Fibroblast of the aortic adventitia (primary cell): ENCODE measurements at regions not wholly inside any gene's neighbourhood (a gene's known extent, or its start where the extent isn't known, plus 50 kb on each side); places are given as distances from the start of the nearest gene placed in this dataset.

Experiments
- DNase-seq: peaks from one replicate; pipeline ENCODE4 v3.0.0-alpha.2; 2010; ENCODE audit warnings: low read depth
- H3K4me3 ChIP-seq: 2 replicates; pipeline ENCODE4 v1.5.1; 2011; ENCODE audit warnings: low read depth, mild to moderate bottlenecking, control low read depth, low read length, moderate library complexity
- TF ChIP-seq, protein P1 (sequence below): IDR thresholded peaks from 2 replicates; pipeline ENCODE4 v1.5.1; 2011; ENCODE audit warnings: mild to moderate bottlenecking, low read length, control low read depth, inconsistent platforms; ENCODE audit not compliant: insufficient read depth

DNA sequence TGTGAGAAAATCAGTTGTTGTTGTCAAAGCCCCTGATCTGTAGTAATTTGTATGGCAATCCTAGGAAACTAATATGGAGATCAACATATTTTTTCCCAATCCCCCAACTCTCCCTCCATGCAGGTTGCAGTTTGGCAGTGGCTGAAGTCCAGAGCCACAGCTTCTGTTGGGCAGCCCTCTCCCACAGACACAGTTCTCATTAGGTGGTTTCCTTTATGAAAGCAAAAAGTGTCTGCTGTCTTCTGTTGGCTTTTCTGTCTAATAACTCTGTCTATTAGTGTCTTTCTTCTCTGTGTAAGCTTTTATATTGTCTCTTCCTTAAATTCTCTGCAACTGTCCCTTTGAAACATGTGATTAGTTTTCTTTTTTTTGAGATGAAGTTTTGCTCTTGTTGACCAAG lies 914.3 kb upstream of the NCAM2 start:
- H3K4me3 ChIP-seq, result no peak overlapping the region
- no peak for DNase-seq
- TF ChIP-seq, protein P1, sequence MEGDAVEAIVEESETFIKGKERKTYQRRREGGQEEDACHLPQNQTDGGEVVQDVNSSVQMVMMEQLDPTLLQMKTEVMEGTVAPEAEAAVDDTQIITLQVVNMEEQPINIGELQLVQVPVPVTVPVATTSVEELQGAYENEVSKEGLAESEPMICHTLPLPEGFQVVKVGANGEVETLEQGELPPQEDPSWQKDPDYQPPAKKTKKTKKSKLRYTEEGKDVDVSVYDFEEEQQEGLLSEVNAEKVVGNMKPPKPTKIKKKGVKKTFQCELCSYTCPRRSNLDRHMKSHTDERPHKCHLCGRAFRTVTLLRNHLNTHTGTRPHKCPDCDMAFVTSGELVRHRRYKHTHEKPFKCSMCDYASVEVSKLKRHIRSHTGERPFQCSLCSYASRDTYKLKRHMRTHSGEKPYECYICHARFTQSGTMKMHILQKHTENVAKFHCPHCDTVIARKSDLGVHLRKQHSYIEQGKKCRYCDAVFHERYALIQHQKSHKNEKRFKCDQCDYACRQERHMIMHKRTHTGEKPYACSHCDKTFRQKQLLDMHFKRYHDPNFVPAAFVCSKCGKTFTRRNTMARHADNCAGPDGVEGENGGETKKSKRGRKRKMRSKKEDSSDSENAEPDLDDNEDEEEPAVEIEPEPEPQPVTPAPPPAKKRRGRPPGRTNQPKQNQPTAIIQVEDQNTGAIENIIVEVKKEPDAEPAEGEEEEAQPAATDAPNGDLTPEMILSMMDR, result no peak

DNA sequence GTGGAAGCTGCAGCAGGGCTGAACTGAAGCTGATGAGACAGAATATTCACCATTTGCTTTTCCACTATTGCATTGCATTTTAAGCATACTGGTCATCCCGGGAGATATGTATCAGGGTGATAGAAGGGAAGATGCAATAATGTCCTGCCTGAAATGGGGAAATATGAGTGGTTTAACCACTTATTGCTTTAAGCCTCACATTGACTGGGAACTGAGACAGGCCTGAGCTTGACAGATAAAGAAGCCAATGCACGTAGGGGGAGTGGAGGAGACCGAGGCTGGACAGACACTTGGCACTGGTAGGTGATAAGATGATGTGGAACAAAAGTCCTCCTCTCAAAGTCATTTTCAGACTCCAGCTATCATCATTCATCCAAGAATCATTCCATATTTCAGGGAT lies 911.7 kb upstream of the NCAM2 start:
- TF ChIP-seq, protein P1, result no peak
- no peak overlapping the region for H3K4me3 ChIP-seq
- no peak for DNase-seq

DNA sequence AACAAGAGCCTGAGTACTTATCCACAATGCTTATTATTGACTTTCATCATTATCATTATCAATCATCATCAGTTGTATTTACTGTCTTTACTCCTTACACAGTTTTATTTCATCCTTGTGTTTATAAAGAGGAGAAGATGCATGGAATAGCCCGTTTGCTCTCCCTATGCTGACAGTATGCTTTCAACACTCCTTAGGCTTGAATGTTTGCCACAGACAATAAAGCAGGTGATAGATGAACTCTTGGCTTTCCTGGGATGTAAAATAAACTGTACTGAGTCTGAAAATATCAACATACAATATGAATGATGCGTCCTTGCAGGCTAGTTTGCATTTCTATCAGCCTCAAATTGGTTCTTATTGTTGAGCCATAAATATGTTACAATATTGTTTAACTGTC lies 891.8 kb upstream of the NCAM2 start:
- no peak for DNase-seq
- no peak overlapping the region for H3K4me3 ChIP-seq
- TF ChIP-seq, protein P1, result no peak

DNA sequence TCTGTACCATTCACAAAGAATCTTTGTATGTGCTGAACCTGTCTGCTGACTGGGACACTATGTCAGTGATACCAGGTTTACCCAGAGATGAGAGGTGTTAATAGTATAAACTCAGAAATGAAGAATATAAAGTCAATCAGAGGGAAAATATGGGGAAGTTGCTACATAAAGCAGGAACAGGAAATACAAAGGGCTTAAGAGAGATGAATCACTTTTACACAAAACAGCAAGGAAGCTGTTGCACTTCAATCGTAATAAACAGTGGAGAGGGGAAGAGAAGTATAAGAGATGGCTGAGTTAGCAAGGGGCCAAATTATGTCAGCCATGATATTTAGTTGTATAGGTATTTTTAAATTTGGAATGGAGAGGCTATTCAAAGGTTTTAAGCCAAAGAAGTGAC lies 890.2 kb upstream of the NCAM2 start:
- DNase-seq, result no peak
- no peak overlapping the region for H3K4me3 ChIP-seq
- TF ChIP-seq, protein P1, result no peak

DNA sequence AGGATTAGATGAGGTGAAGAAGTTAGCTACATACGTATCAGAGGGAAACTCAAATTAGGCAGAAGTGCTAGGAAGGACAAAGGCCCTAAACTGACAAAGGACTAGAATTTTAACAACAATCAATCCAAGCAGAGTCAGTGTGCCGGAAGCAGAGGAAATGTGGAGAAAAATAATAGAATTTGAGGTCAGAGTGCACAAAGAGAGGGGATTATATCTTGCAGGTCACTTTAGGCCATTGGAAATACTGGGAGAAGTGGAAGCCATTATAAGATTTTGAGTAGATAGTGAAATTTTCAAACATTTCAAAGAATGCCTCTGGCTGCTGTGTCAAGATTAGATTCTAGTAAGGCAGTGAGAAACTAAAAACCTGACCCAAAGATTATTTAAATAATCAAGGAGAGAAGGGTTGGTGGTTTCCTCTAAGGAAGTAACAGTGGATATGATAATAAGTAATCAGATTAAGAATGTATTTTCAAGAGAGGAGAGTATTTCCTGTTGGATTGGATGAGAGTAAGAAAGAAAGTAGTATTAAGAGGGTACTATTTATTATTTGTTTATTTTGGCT lies 889.2 kb upstream of the NCAM2 start:
- H3K4me3 ChIP-seq, result no peak overlapping the region
- no peak for DNase-seq
- TF ChIP-seq, protein P1, result no peak

DNA sequence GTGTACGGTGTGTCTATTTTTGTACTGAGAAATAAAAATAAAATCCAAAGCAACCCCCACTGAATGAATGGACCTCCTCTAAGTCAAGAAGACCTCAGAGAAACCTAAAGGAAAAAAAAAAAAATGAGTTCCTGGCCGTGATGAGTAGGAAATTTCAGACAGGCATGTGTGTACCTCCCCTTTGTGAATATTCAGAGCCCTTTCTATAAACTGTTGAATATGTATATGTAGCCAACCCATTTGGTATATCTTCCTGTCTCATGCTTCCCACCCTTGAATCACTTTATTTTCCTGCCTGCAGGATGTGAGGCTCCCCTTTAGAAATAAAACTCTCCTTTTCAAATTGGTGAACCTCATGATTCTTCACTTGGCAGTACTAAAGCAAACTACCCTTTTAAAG lies 887.8 kb upstream of the NCAM2 start:
- H3K4me3 ChIP-seq, result no peak overlapping the region
- TF ChIP-seq, protein P1, result no peak
- no peak for DNase-seq

DNA sequence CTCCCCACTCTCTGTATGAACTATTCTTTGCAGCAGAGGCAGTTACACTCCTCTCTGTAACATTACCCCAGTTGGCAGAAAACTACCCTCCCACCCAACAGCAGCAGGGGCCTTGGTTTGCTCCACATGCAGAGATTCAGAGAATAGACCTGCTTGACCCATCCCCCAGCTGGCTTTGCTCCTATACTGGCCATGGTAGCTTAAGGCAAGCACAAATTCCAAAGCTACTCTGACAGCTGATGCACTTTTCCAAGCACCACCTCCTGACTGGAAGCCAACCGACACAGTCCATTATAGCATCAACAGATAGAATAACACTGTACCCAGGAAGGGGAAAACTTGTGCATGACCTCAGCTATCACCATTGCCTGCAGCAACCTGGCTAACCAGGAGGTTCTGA lies 846.5 kb upstream of the NCAM2 start:
- TF ChIP-seq, protein P1, result no peak
- no peak overlapping the region for H3K4me3 ChIP-seq
- DNase-seq, result no peak
